ENCODE measurements at regions not wholly inside any gene's neighbourhood (a gene's known extent, or its start where the extent isn't known, plus 50 kb on each side); places are given as distances from the start of the nearest gene placed in this dataset.
"Not testable (repeated sequence)": the region's sequence is repeated elsewhere in the genome, so short reads cannot be mapped to it uniquely, and the experiment has no call there.

GRCh38 chr13:52303098-52303497 is 102.9 kb downstream of the THSD1 start:
- H3K4me3 ChIP-seq (ENCODE audit: control insufficient read depth in 2 of 3, extremely low read depth in 1 of 3, insufficient read depth in 2 of 3, low read depth in 1 of 3, low read length in 3 of 3); DNase-seq (ENCODE audit: low read depth, low spot score); H3K9me3 ChIP-seq (ENCODE audit: control insufficient read depth, low read depth, low read length); H4K20me1 ChIP-seq (ENCODE audit: control insufficient read depth, extremely low read depth, insufficient read depth, low read length); FAIRE-seq; H3K27ac ChIP-seq (ENCODE audit: control insufficient read depth, insufficient read depth, low read length); H3K4me2 ChIP-seq (ENCODE audit: control insufficient read depth, extremely low read depth, insufficient read depth, low read depth, low read length); H3K9ac ChIP-seq (ENCODE audit: control insufficient read depth, extremely low read depth, insufficient read depth, low read length); H3K9me1 ChIP-seq (ENCODE audit: control insufficient read depth, extremely low read depth, insufficient read depth, low read length); H3K36me3 ChIP-seq (ENCODE audit: control insufficient read depth in 2 of 2, extremely low read depth in 1 of 2, insufficient read depth in 2 of 2, low read length in 2 of 2); H3K4me1 ChIP-seq (ENCODE audit: control insufficient read depth, extremely low read depth, insufficient read depth, low read length); H2AFZ ChIP-seq (ENCODE audit: control insufficient read depth, low read length); dilution Hi-C loops (cut with MboI; ENCODE audit: extremely low pct_ligation_motif_present, low sequenced_read_pairs); H3K79me2 ChIP-seq (ENCODE audit: control insufficient read depth, insufficient read depth, low read length); H3K27me3 ChIP-seq (ENCODE audit: control insufficient read depth, extremely low read depth, insufficient read depth, low read length): not testable (repeated sequence)

GRCh38 chr13:52302688-52303087 is 103.3 kb downstream of the THSD1 start:
- not testable (repeated sequence) for FAIRE-seq; H3K4me2 ChIP-seq (ENCODE audit: control insufficient read depth, extremely low read depth, insufficient read depth, low read depth, low read length); H3K4me3 ChIP-seq (ENCODE audit: control insufficient read depth in 2 of 3, extremely low read depth in 1 of 3, insufficient read depth in 2 of 3, low read depth in 1 of 3, low read length in 3 of 3)

DNA sequence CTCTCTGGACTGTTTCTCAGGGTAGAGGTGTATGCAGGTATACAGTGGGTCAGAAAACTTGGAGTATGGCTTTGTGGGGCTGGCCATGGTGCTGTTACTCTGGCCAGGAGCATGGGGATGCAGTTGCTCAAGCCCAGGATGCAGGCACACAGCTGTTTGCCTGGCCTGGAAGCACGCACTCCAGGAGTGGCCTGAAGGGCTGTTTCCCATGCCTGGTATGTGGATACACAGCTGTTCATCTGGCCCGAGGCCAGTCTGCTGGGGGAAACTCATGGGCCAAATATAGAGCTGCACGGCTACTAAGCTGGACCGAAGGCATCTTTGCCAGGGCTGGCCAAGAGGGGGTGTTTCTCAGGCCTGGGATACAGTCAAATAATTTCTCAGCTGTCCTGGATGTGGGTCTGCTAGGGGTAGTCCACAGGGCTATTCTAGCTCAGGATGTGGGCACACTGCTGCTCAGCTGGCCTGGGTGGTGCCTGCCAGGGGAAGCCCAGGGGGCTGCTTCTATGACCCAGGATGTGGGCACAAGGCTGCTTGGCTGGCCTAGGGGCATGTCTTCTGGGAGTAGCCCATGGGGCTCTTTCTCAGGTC is 104.1 kb downstream of the THSD1 start:
- DNase-seq (ENCODE audit: low read depth, low spot score); H3K27me3 ChIP-seq (ENCODE audit: control insufficient read depth, extremely low read depth, insufficient read depth, low read length); H3K27ac ChIP-seq (ENCODE audit: control insufficient read depth, insufficient read depth, low read length); H3K79me2 ChIP-seq (ENCODE audit: control insufficient read depth, insufficient read depth, low read length); H4K20me1 ChIP-seq (ENCODE audit: control insufficient read depth, extremely low read depth, insufficient read depth, low read length); H3K9me3 ChIP-seq (ENCODE audit: control insufficient read depth, low read depth, low read length); H3K9me1 ChIP-seq (ENCODE audit: control insufficient read depth, extremely low read depth, insufficient read depth, low read length); H3K4me3 ChIP-seq (ENCODE audit: control insufficient read depth in 2 of 3, extremely low read depth in 1 of 3, insufficient read depth in 2 of 3, low read depth in 1 of 3, low read length in 3 of 3); H3K36me3 ChIP-seq (ENCODE audit: control insufficient read depth in 2 of 2, extremely low read depth in 1 of 2, insufficient read depth in 2 of 2, low read length in 2 of 2); dilution Hi-C loops (cut with MboI; ENCODE audit: extremely low pct_ligation_motif_present, low sequenced_read_pairs); H2AFZ ChIP-seq (ENCODE audit: control insufficient read depth, low read length); H3K9ac ChIP-seq (ENCODE audit: control insufficient read depth, extremely low read depth, insufficient read depth, low read length); H3K4me1 ChIP-seq (ENCODE audit: control insufficient read depth, extremely low read depth, insufficient read depth, low read length); FAIRE-seq; H3K4me2 ChIP-seq (ENCODE audit: control insufficient read depth, extremely low read depth, insufficient read depth, low read depth, low read length): not testable (repeated sequence)

More at GRCh38 chr13:52302688-52303087, 103.3 kb downstream of the THSD1 start:
- H3K4me1 ChIP-seq (ENCODE audit: control insufficient read depth, extremely low read depth, insufficient read depth, low read length); H3K36me3 ChIP-seq (ENCODE audit: control insufficient read depth in 2 of 2, extremely low read depth in 1 of 2, insufficient read depth in 2 of 2, low read length in 2 of 2); H3K27ac ChIP-seq (ENCODE audit: control insufficient read depth, insufficient read depth, low read length); H3K79me2 ChIP-seq (ENCODE audit: control insufficient read depth, insufficient read depth, low read length); H2AFZ ChIP-seq (ENCODE audit: control insufficient read depth, low read length); H3K9ac ChIP-seq (ENCODE audit: control insufficient read depth, extremely low read depth, insufficient read depth, low read length); H3K9me1 ChIP-seq (ENCODE audit: control insufficient read depth, extremely low read depth, insufficient read depth, low read length); H3K27me3 ChIP-seq (ENCODE audit: control insufficient read depth, extremely low read depth, insufficient read depth, low read length); DNase-seq (ENCODE audit: low read depth, low spot score); dilution Hi-C loops (cut with MboI; ENCODE audit: extremely low pct_ligation_motif_present, low sequenced_read_pairs); H3K9me3 ChIP-seq (ENCODE audit: control insufficient read depth, low read depth, low read length); H4K20me1 ChIP-seq (ENCODE audit: control insufficient read depth, extremely low read depth, insufficient read depth, low read length): not testable (repeated sequence)

DNA sequence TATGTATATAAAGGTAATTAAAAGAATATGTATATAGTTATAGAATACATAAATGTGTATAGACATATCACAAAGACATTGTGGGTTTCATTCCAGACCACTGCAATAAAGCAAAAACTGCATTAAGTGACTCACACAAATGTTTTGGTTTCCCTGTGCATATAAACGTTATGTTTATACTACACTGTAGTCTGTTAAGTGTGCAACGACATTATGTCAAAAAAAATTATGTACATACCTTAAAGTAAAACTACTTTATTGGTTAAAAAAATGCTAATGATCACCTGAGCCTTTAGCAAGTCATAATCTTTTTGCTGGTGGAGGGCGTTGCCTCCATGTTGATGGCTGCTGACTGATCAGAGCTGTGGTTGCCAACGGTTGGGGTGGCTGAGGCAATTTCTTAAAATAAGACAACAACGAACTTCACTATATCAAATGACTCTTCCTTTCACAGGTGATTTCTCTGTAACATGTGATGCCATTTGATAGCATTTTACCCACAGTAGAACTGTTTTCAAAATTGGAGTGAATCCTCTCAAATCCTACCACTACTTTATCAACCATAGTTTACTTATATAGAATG is 107.8 kb downstream of the THSD1 start:
- H3K4me1 ChIP-seq (ENCODE audit: control insufficient read depth, extremely low read depth, insufficient read depth, low read length); H3K4me2 ChIP-seq (ENCODE audit: control insufficient read depth, extremely low read depth, insufficient read depth, low read depth, low read length); H4K20me1 ChIP-seq (ENCODE audit: control insufficient read depth, extremely low read depth, insufficient read depth, low read length); H3K9me1 ChIP-seq (ENCODE audit: control insufficient read depth, extremely low read depth, insufficient read depth, low read length); H3K27ac ChIP-seq (ENCODE audit: control insufficient read depth, insufficient read depth, low read length); H3K4me3 ChIP-seq (ENCODE audit: control insufficient read depth in 2 of 3, extremely low read depth in 1 of 3, insufficient read depth in 2 of 3, low read depth in 1 of 3, low read length in 3 of 3); H3K27me3 ChIP-seq (ENCODE audit: control insufficient read depth, extremely low read depth, insufficient read depth, low read length); dilution Hi-C loops (cut with MboI; ENCODE audit: extremely low pct_ligation_motif_present, low sequenced_read_pairs); H3K36me3 ChIP-seq (ENCODE audit: control insufficient read depth in 2 of 2, extremely low read depth in 1 of 2, insufficient read depth in 2 of 2, low read length in 2 of 2); H3K9ac ChIP-seq (ENCODE audit: control insufficient read depth, extremely low read depth, insufficient read depth, low read length); H2AFZ ChIP-seq (ENCODE audit: control insufficient read depth, low read length); H3K9me3 ChIP-seq (ENCODE audit: control insufficient read depth, low read depth, low read length); DNase-seq (ENCODE audit: low read depth, low spot score); H3K79me2 ChIP-seq (ENCODE audit: control insufficient read depth, insufficient read depth, low read length): not testable (repeated sequence)
- peak; percentile 61 for FAIRE-seq

GRCh38 chr13:52288891-52289290 is 117.1 kb downstream of the THSD1 start:
- H3K4me1 ChIP-seq (ENCODE audit: control insufficient read depth, extremely low read depth, insufficient read depth, low read length); H2AFZ ChIP-seq (ENCODE audit: control insufficient read depth, low read length); H3K27me3 ChIP-seq (ENCODE audit: control insufficient read depth, extremely low read depth, insufficient read depth, low read length); H3K4me3 ChIP-seq (ENCODE audit: control insufficient read depth in 2 of 3, extremely low read depth in 1 of 3, insufficient read depth in 2 of 3, low read depth in 1 of 3, low read length in 3 of 3); DNase-seq (ENCODE audit: low read depth, low spot score); H3K9me3 ChIP-seq (ENCODE audit: control insufficient read depth, low read depth, low read length); H3K79me2 ChIP-seq (ENCODE audit: control insufficient read depth, insufficient read depth, low read length); H3K27ac ChIP-seq (ENCODE audit: control insufficient read depth, insufficient read depth, low read length); dilution Hi-C loops (cut with MboI; ENCODE audit: extremely low pct_ligation_motif_present, low sequenced_read_pairs); H3K9me1 ChIP-seq (ENCODE audit: control insufficient read depth, extremely low read depth, insufficient read depth, low read length); H3K4me2 ChIP-seq (ENCODE audit: control insufficient read depth, extremely low read depth, insufficient read depth, low read depth, low read length); H3K36me3 ChIP-seq (ENCODE audit: control insufficient read depth in 2 of 2, extremely low read depth in 1 of 2, insufficient read depth in 2 of 2, low read length in 2 of 2); H4K20me1 ChIP-seq (ENCODE audit: control insufficient read depth, extremely low read depth, insufficient read depth, low read length); H3K9ac ChIP-seq (ENCODE audit: control insufficient read depth, extremely low read depth, insufficient read depth, low read length): not testable (repeated sequence)
- FAIRE-seq = peak; percentile 70

All from keratinocyte (primary cell).